Activated CD8-positive, alpha-beta T cell treated with anti-CD3 and anti-CD28 coated beads for 36 hours (primary cell): ENCODE measurements at regions not wholly inside any gene's neighbourhood (a gene's known extent, or its start where the extent isn't known, plus 50 kb on each side); places are given as distances from the start of the nearest gene placed in this dataset.

Experiments used
- ATAC-seq: fragments of 200-7000 bp; cut with Tn5 transposase; one replicate; pipeline ENCODE4 v1.10.0; 2021; ENCODE audit warnings: mild to moderate bottlenecking, moderate library complexity
- CTCF ChIA-PET: fragments of 350-600 bp; sonication (Branson Sonifier 250); formaldehyde crosslinking; loops from one replicate; lab custom pipeline; 2021; ENCODE audit warnings: antibody characterized with exemption; lab: Charles Lee
- POLR2A ChIA-PET: fragments of 350-600 bp; sonication (Branson Sonifier 250); formaldehyde crosslinking; loops from one replicate; lab custom pipeline; 2021; ENCODE audit warnings: antibody characterized with exemption; lab: Charles Lee
- DNase-seq: peaks from one replicate; pipeline ENCODE4 v3.0.0-alpha.2; 2020
- H3K27ac Mint-ChIP-seq: one replicate; pipeline ENCODE4 v1.8.0; 2021; ENCODE audit warnings: mild to moderate bottlenecking, mixed read lengths
- H3K27me3 Mint-ChIP-seq: one replicate; pipeline ENCODE4 v1.8.0; 2021; ENCODE audit warnings: mixed read lengths
- H3K36me3 Mint-ChIP-seq: one replicate; pipeline ENCODE4 v1.8.0; 2021; ENCODE audit warnings: low read depth, mixed read lengths
- H3K4me1 Mint-ChIP-seq: one replicate; pipeline ENCODE4 v1.8.0; 2021; ENCODE audit warnings: low read depth, mixed read lengths
- H3K4me3 Mint-ChIP-seq: one replicate; pipeline ENCODE4 v1.8.0; 2021; ENCODE audit warnings: mild to moderate bottlenecking, moderate library complexity, mixed read lengths
- H3K9me3 Mint-ChIP-seq: one replicate; pipeline ENCODE4 v1.8.0; 2021; ENCODE audit warnings: mixed read lengths
- intact Hi-C: fragments of 100-400 bp; cut with micrococcal nuclease; formaldehyde crosslinking; loops from one replicate; pipeline ENCODE4 v1.10.0; 2022
- TF ChIP-seq, protein P1 (sequence below): fragments of 200-600 bp; IDR thresholded peaks from one replicate; pipeline ENCODE4 v1.8.0; 2022; ENCODE audit warnings: antibody characterized with exemption, mild to moderate bottlenecking

DNA sequence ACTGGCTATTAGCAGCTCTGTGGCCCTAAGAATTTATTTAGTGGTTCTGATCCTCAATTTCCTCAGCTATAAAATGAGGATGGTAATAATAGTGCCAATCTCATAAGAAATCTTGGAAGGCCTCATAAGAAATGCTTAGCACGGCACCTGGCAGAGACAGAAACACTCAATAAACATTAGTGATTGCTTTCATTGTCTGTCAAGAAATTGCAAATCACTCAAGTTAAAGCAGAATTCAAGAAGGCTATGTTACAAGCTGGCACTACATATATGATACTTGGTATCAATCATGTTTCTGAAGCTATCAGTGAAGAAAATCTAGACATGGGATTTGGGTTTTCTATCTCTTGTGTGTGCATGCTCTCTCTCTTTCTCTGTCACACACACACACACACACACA is 267.7 kb upstream of the KCNIP4 start:
- TF ChIP-seq, protein P1, sequence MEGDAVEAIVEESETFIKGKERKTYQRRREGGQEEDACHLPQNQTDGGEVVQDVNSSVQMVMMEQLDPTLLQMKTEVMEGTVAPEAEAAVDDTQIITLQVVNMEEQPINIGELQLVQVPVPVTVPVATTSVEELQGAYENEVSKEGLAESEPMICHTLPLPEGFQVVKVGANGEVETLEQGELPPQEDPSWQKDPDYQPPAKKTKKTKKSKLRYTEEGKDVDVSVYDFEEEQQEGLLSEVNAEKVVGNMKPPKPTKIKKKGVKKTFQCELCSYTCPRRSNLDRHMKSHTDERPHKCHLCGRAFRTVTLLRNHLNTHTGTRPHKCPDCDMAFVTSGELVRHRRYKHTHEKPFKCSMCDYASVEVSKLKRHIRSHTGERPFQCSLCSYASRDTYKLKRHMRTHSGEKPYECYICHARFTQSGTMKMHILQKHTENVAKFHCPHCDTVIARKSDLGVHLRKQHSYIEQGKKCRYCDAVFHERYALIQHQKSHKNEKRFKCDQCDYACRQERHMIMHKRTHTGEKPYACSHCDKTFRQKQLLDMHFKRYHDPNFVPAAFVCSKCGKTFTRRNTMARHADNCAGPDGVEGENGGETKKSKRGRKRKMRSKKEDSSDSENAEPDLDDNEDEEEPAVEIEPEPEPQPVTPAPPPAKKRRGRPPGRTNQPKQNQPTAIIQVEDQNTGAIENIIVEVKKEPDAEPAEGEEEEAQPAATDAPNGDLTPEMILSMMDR = no peak
- no peaks in the 10 kb centered on the region for H3K4me1 Mint-ChIP-seq
- intact Hi-C loops = no loop called here

DNA sequence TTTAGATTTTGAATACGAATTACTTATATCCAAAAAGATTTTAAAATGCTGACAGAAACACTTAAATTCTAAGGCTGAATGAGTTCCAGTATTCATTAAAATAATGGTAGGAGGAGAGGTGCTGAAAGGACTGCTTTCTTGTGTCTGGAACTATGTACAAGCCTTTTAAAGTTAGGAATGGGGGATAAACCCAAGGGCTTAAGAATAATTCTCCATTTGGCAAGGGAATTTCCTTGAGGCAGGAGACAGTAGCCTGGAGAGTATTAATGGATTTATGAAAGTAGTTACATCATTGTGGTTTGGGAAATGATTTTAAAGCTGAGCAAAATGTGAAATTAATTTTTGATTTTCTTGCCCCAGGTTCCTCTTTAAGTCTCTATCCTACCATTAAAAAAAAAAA is 266.5 kb upstream of the KCNIP4 start:
- H3K9me3 Mint-ChIP-seq = no peaks in the 10 kb centered on the region
- POLR2A ChIA-PET = no interaction called here
- CTCF ChIA-PET = no interaction called here
- no peak for ATAC-seq
- intact Hi-C loops = no loop called here
- no peak overlapping the region for H3K4me3 Mint-ChIP-seq
- no peak overlapping the region for H3K27ac Mint-ChIP-seq
- no peak for DNase-seq
- H3K27me3 Mint-ChIP-seq = peaks cover 2% of the 10 kb centered on the region
- no peaks in the 10 kb centered on the region for H3K36me3 Mint-ChIP-seq
- H3K4me1 Mint-ChIP-seq = no peaks in the 10 kb centered on the region
- TF ChIP-seq, protein P1 = no peak

More for the DNA sequence above, 267.7 kb upstream of the KCNIP4 start:
- POLR2A ChIA-PET = no interaction called here
- Mint-ChIP-seq H3K4me3 (no peak overlapping the region), H3K9me3 (no peaks in the 10 kb centered on the region), H3K27me3 (peaks cover 2% of the 10 kb centered on the region), H3K36me3 (no peaks in the 10 kb centered on the region), H3K27ac (no peak overlapping the region)
- CTCF ChIA-PET = no interaction called here
- no peak for DNase-seq
- no peak for ATAC-seq

GRCh38 chr4:22203711-22204011 is 255.1 kb upstream of the KCNIP4 start:
- H3K27ac Mint-ChIP-seq = no peak overlapping the region
- CTCF ChIA-PET = no interaction called here
- POLR2A ChIA-PET = no interaction called here
- no peak overlapping the region for H3K4me3 Mint-ChIP-seq
- ATAC-seq (no peak), DNase-seq (no peak)
- H3K36me3 Mint-ChIP-seq = no peaks in the 10 kb centered on the region
- TF ChIP-seq, protein P1 = no peak
- intact Hi-C loops = no loop called here
- no peaks in the 10 kb centered on the region for H3K27me3 Mint-ChIP-seq
- no peaks in the 10 kb centered on the region for H3K4me1 Mint-ChIP-seq
- H3K9me3 Mint-ChIP-seq = peaks cover 2% of the 10 kb centered on the region

- Mint-ChIP-seq H3K27me3 (no peaks in the 10 kb centered on the region), H3K27ac (no peak overlapping the region), H3K36me3 (no peaks in the 10 kb centered on the region), H3K4me1 (no peaks in the 10 kb centered on the region), H3K9me3 (peaks cover 5% of the 10 kb centered on the region), H3K4me3 (no peak overlapping the region)
- CTCF ChIA-PET = no interaction called here
- POLR2A ChIA-PET = no interaction called here
- TF ChIP-seq, protein P1 = no peak
- intact Hi-C loops = no loop called here
- ATAC-seq (no peak), DNase-seq (no peak)
Observed at GRCh38 chr4:22202975-22203710, 254.6 kb upstream of the KCNIP4 start.

DNA sequence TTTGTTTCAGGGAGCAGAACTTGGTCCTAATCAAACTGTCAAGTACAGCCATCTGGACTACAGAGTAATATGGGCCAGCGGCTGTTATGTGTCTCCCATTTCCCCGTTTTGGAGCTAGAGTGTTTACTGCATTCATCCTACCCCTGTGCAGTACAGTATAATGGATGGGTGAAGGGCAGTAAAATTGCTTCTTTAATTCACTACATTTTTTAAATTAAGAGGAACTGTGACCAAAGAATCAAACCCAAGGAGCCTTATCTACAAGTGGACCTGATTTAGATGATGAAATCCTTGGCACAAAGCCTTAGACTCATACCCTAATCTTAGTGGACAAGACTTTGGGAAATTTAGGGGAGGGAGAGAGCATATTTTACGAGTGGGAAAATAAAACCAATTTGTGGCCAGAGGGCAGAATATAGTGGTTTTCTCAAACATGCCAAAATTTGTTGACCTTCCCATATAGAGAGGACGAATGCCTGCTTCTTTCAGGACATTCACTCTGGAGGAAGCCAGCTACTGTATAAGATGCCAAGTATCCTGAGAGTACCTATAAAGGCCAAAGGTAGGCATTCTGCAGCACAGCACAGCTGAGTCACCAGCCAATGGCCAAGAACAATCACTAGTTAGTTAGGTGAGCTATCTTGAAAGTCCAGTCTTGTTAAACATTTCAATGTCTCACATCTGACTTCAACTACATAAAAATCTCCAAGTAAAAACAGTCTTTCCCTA is 253.8 kb upstream of the KCNIP4 start:
- no peak overlapping the region for H3K27ac Mint-ChIP-seq
- H3K27me3 Mint-ChIP-seq = no peaks in the 10 kb centered on the region
- no peaks in the 10 kb centered on the region for H3K4me1 Mint-ChIP-seq
- DNase-seq = no peak
- intact Hi-C loops = no loop called here
- no peak for ATAC-seq
- H3K4me3 Mint-ChIP-seq = no peak overlapping the region
- ChIA-PET CTCF (no interaction called here), POLR2A (no interaction called here)
- peaks cover 3% of the 10 kb centered on the region for H3K9me3 Mint-ChIP-seq
- H3K36me3 Mint-ChIP-seq = no peaks in the 10 kb centered on the region
- TF ChIP-seq, protein P1 = no peak
